ENCODE measurements at regions not wholly inside any gene's neighbourhood (a gene's known extent, or its start where the extent isn't known, plus 50 kb on each side); places are given as distances from the start of the nearest gene placed in this dataset.

GRCh38 chr15:47932951-47933641 is 187.7 kb upstream of the SLC24A5 start:
- no peak for TF ChIP-seq CTCF (conservative IDR thresholded peaks at IDR 0.05)
- no peak overlapping the region for H3K27ac ChIP-seq

- no peak overlapping the region for H3K27ac ChIP-seq
- TF ChIP-seq CTCF (conservative IDR thresholded peaks at IDR 0.05), result no peak
Observed at GRCh38 chr15:47933865-47934264, 186.9 kb upstream of the SLC24A5 start.

GRCh38 chr15:47934342-47934741 is 186.4 kb upstream of the SLC24A5 start:
- TF ChIP-seq CTCF (conservative IDR thresholded peaks at IDR 0.05), result no peak
- no peak overlapping the region for H3K27ac ChIP-seq

- no peak overlapping the region for H3K27ac ChIP-seq
- no peak for TF ChIP-seq CTCF (conservative IDR thresholded peaks at IDR 0.05)
Observed at GRCh38 chr15:47937834-47938233, 183.0 kb upstream of the SLC24A5 start.

GRCh38 chr15:47944637-47945288 is 176.0 kb upstream of the SLC24A5 start:
- no peak overlapping the region for H3K27ac ChIP-seq
- TF ChIP-seq CTCF (conservative IDR thresholded peaks at IDR 0.05), result no peak; the same call in 1 of the 2 replicates

GRCh38 chr15:47945872-47946650 is 174.7 kb upstream of the SLC24A5 start:
- H3K27ac ChIP-seq, result no peak overlapping the region
- no peak for TF ChIP-seq CTCF (conservative IDR thresholded peaks at IDR 0.05)

- no peak for TF ChIP-seq CTCF (conservative IDR thresholded peaks at IDR 0.05)
- no peak overlapping the region for H3K27ac ChIP-seq
Observed at GRCh38 chr15:47949815-47950214, 171.0 kb upstream of the SLC24A5 start.

All from VCaP (cell line).